ENCODE measurements at regions not wholly inside any gene's neighbourhood (a gene's known extent, or its start where the extent isn't known, plus 50 kb on each side); places are given as distances from the start of the nearest gene placed in this dataset.
"Not testable (repeated sequence)": the region's sequence is repeated elsewhere in the genome, so short reads cannot be mapped to it uniquely, and the experiment has no call there.

- DNase-seq (ENCODE audit: low spot score), result no peak
These were observed 58.6 kb downstream of the MAGEA10 start for GRCh38 chrX:152079768-152080167.

DNA sequence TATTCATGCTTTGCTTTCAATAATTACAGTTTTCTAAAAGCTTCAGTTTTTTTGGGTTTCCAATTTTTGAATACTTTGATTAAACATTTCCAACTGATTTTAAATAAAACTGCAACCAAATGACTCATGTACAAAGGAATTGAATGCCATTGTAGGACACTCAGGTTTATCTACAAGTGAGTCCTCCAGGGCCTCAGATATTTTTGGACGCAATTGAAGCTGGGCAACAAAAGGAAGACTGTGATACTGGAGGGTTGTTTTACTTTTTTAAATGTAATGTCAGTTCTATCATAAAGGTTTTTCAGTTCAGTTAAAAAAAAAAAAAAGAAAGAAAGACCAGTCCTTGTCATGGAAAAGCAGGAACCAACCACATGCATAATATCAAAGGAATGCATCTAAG, 64.2 kb downstream of the MAGEA10 start:
- DNase-seq (ENCODE audit: low spot score), result no peak

GRCh38 chrX:152072236-152072635, 66.1 kb downstream of the MAGEA10 start:
- DNase-seq (ENCODE audit: low spot score), result peak; percentile 31

GRCh38 chrX:152070144-152070543, 68.2 kb downstream of the MAGEA10 start:
- no peak for DNase-seq (ENCODE audit: low spot score)

- DNase-seq (ENCODE audit: low spot score), result no peak
These were observed 76.8 kb downstream of the MAGEA10 start for GRCh38 chrX:152061557-152061956.

DNA sequence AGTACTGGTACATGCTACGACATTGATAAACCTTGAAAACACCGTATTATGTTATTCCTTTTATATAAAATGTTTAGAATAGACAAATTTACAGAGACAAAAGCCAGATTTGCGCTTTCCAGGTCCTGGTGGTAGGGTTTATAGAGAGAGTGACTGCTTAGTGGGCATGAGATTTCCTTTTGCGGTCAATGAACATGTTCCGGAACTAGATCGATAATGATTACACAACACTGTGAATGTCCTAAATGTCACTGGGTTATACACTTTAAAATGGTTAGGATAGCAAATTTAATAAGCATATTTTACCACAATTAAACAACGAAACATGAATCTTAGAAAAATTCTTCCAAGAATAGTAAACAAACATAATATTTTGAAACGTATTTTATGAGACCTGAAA, 77.3 kb downstream of the MAGEA10 start:
- no peak for DNase-seq (ENCODE audit: low spot score)

- DNase-seq (ENCODE audit: low spot score), result not testable (repeated sequence)
These were observed 76.1 kb upstream of the GABRE start for GRCh38 chrX:152050623-152051022.

DNA sequence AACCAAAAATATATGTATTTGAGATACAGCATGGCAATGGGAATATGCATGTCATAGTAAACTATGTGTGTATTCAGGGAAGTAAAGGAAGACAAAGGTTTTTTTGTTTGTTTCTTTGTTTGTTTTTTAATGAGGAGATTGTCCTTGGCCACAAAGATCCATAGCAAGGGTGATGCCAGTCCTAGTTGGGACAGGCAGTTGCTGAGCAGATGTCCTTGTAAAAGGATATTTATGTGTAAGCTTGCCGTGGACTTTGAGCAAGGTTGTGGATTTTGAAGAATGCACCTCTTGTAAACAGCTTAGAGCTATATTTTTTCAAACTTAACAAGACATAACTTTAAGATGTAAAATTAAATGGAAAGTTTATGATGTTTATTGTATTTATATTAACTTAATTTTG, 69.9 kb upstream of the GABRE start:
- DNase-seq (ENCODE audit: low spot score), result no peak

DNA sequence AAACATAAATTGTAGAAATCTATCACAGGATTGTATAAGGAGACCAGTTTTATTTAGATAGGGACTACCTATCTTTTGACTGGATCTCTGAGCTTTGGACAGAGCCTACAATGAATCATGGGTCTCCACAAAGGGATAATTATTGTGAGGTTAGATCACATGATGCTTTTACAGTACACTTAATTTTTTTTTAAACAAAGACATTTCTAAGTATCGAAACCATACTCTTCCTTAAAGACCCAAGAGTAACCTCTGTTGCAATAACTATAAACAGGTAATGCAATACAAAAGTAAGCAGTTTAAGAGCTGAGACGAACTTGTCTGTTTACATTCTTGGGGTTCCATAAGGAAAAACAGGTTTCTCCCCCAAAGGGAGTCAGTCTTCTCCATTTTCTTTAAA, 64.3 kb upstream of the GABRE start:
- DNase-seq (ENCODE audit: low spot score), result no peak

GRCh38 chrX:152037183-152037582, 62.7 kb upstream of the GABRE start:
- DNase-seq (ENCODE audit: low spot score), result no peak

- DNase-seq (ENCODE audit: low spot score), result not testable (repeated sequence)
These were observed 56.9 kb upstream of the GABRE start for GRCh38 chrX:152031346-152031745.

GRCh38 chrX:152028579-152028978, 54.1 kb upstream of the GABRE start:
- no peak for DNase-seq (ENCODE audit: low spot score)

GRCh38 chrX:152025656-152026440, 51.4 kb upstream of the GABRE start:
- no peak for DNase-seq (ENCODE audit: low spot score)

GRCh38 chrX:152024710-152025109, 50.2 kb upstream of the GABRE start:
- DNase-seq (ENCODE audit: low spot score), result no peak
